GM12878 (cell line): ENCODE measurements at regions not wholly inside any gene's neighbourhood (a gene's known extent, or its start where the extent isn't known, plus 50 kb on each side); places are given as distances from the start of the nearest gene placed in this dataset.

Source experiments
- BACH1 ChIP-seq: fragments of 450-650 bp; IDR thresholded peaks from 2 replicates; pipeline ENCODE4 v1.6.1; 2017; ENCODE audit warnings: mild to moderate bottlenecking, borderline replicate concordance
- CHD1 ChIP-seq: IDR thresholded peaks from 2 replicates; pipeline ENCODE4 v1.6.1; 2012; ENCODE audit warnings: low read depth, low read length, improper control_type of control experiment
- ESRRA ChIP-seq: IDR thresholded peaks from 2 replicates; pipeline ENCODE4 v1.6.1; 2012; ENCODE audit warnings: mild to moderate bottlenecking, low read length, improper control_type of control experiment
- JUNB ChIP-seq: IDR thresholded peaks from 2 replicates; pipeline ENCODE4 v1.6.1; 2016; ENCODE audit warnings: antibody characterized with exemption, mild to moderate bottlenecking
- POLR2A ChIP-seq: IDR thresholded peaks from 2 replicates; pipeline ENCODE4 v1.6.1; 2011; ENCODE audit warnings: low read depth, mild to moderate bottlenecking, low read length
- SP1 ChIP-seq: IDR thresholded peaks from one replicate; pipeline ENCODE4 v1.6.1; 2011; ENCODE audit warnings: low read depth, low read length
- TF ChIP-seq, protein P1 (sequence below), 3 experiments: IDR thresholded peaks in 2 of 3; conservative IDR thresholded peaks in 1 of 3; 2 replicates each; pipeline ENCODE4 v1.5.1; 2011; ENCODE audit warnings: low read depth in 3 of 3, low read length in 3 of 3, mild to moderate bottlenecking in 3 of 3, control low read depth in 2 of 3, moderate library complexity in 2 of 3, inconsistent platforms in 1 of 3, mixed read lengths in 1 of 3; ENCODE audit not compliant: control insufficient read depth in 2 of 3, insufficient read depth in 1 of 3; ENCODE audit errors: extremely low read depth in 1 of 3
- TF ChIP-seq, protein P2 (sequence below): fragments of 450-650 bp; IDR thresholded peaks from 2 replicates; pipeline ENCODE4 v1.6.1; 2017; ENCODE audit warnings: mild to moderate bottlenecking

DNA sequence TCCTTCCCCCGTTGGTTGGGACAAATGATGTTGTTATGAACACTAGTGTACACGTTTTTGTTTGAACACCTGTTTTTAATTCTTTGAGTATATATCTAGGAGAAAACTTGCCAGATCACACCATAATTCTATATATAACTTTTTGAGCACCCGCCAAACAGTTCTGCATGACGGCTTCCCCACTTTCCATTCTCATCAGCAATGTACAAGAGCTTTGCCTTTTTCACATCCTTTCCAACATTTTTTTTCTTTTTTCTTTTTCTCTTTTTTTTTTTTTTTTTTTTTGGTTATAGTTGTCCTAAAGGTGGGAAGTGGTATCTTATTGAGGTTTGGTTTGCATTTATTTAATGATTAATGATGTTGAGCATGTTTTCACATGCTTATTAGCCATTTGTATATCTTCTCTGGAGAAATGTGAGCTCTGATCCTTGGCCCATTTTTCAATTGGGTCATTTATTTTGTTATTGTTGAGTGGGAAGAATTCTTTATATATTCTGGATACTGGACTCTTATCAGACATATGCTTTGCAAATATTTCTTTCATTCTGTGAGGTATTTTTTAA lies 86.9 kb upstream of the ZC3H15 start:
- TF ChIP-seq, protein P1, sequence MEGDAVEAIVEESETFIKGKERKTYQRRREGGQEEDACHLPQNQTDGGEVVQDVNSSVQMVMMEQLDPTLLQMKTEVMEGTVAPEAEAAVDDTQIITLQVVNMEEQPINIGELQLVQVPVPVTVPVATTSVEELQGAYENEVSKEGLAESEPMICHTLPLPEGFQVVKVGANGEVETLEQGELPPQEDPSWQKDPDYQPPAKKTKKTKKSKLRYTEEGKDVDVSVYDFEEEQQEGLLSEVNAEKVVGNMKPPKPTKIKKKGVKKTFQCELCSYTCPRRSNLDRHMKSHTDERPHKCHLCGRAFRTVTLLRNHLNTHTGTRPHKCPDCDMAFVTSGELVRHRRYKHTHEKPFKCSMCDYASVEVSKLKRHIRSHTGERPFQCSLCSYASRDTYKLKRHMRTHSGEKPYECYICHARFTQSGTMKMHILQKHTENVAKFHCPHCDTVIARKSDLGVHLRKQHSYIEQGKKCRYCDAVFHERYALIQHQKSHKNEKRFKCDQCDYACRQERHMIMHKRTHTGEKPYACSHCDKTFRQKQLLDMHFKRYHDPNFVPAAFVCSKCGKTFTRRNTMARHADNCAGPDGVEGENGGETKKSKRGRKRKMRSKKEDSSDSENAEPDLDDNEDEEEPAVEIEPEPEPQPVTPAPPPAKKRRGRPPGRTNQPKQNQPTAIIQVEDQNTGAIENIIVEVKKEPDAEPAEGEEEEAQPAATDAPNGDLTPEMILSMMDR (IDR thresholded peaks at IDR 0.05 in 2 of 3, conservative IDR thresholded peaks at IDR 0.05 in 1 of 3; ENCODE audit: control insufficient read depth in 2 of 3, extremely low read depth in 1 of 3, insufficient read depth in 1 of 3, low read depth in 3 of 3, low read length in 3 of 3), result no peak
- TF ChIP-seq, protein P2, sequence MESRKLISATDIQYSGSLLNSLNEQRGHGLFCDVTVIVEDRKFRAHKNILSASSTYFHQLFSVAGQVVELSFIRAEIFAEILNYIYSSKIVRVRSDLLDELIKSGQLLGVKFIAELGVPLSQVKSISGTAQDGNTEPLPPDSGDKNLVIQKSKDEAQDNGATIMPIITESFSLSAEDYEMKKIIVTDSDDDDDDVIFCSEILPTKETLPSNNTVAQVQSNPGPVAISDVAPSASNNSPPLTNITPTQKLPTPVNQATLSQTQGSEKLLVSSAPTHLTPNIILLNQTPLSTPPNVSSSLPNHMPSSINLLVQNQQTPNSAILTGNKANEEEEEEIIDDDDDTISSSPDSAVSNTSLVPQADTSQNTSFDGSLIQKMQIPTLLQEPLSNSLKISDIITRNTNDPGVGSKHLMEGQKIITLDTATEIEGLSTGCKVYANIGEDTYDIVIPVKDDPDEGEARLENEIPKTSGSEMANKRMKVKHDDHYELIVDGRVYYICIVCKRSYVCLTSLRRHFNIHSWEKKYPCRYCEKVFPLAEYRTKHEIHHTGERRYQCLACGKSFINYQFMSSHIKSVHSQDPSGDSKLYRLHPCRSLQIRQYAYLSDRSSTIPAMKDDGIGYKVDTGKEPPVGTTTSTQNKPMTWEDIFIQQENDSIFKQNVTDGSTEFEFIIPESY, result no peak
- TF ChIP-seq JUNB (peak; percentile 38; the same call in 1 of the 2 replicates), ESRRA (no peak), BACH1 (no peak), CHD1 (no peak), SP1 (no peak), POLR2A (no peak)
